ENCODE measurements at regions not wholly inside any gene's neighbourhood (a gene's known extent, or its start where the extent isn't known, plus 50 kb on each side); places are given as distances from the start of the nearest gene placed in this dataset.

DNA sequence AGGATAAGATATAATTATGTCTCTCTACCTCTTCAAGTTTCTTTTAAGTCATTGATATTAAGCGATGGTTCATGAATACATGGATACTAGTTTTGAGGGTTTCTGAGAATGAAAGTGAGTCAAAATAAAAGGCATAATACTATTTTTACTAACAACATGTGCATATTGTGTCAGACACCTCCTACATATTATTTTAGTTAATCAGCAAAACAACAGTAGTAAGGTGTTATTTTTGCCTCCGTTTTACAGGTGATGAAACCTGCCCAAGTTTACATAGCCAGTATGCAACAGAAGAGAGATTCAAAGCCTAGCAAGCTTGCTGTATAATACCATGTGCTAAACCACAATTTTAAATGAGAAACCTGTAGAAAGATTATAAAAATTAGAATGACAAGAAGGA, 544.1 kb downstream of the EPHA5 start:
- DNase-seq (ENCODE audit: extremely low spot score in 2 of 2) = no peak
- no peaks in the 10 kb centered on the region for H3K36me3 ChIP-seq
- no peaks in the 10 kb centered on the region for H3K4me1 ChIP-seq
- TF ChIP-seq, protein P1, sequence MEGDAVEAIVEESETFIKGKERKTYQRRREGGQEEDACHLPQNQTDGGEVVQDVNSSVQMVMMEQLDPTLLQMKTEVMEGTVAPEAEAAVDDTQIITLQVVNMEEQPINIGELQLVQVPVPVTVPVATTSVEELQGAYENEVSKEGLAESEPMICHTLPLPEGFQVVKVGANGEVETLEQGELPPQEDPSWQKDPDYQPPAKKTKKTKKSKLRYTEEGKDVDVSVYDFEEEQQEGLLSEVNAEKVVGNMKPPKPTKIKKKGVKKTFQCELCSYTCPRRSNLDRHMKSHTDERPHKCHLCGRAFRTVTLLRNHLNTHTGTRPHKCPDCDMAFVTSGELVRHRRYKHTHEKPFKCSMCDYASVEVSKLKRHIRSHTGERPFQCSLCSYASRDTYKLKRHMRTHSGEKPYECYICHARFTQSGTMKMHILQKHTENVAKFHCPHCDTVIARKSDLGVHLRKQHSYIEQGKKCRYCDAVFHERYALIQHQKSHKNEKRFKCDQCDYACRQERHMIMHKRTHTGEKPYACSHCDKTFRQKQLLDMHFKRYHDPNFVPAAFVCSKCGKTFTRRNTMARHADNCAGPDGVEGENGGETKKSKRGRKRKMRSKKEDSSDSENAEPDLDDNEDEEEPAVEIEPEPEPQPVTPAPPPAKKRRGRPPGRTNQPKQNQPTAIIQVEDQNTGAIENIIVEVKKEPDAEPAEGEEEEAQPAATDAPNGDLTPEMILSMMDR (IDR thresholded peaks at IDR 0.05) = no peak
- TF ChIP-seq POLR2A (IDR thresholded peaks at IDR 0.05) (no peak), POLR2AphosphoS5 (IDR thresholded peaks at IDR 0.05; ENCODE audit: insufficient read depth in 1 of 2, low read depth in 1 of 2) (no peak)
- H3K27ac ChIP-seq = no peak overlapping the region
- H3K9me3 ChIP-seq = no peaks in the 10 kb centered on the region
- intact Hi-C loops (cut with DNase I) = no loop called here
- H3K27me3 ChIP-seq = no peaks in the 10 kb centered on the region
- no peak overlapping the region for H3K4me3 ChIP-seq

- Histone ChIP-seq H3K9me3 (no peaks in the 10 kb centered on the region), H3K36me3 (no peaks in the 10 kb centered on the region)
Measured at GRCh38 chr4:65120287-65120686, 550.0 kb downstream of the EPHA5 start.

DNA sequence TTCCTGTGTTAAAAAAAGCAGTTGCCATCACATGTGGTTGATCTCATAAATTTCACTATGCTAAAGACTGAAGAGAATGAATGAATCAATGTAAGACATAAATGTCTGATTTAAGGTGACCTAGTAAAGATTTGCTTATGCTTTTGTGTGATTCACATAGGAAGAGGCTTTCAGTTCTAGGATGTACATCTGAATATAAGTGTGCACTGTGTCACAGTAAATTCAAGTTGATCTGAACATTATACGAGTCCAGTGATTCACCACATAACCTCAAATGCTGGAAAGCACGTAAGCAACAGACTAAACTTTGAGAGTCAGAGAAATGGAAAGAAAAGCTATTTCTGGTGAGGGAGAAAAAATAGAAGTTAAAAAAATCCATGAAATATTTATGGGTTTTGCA, 567.9 kb downstream of the EPHA5 start:
- intact Hi-C loops (cut with DNase I) = no loop called here
- no peak overlapping the region for H3K27ac ChIP-seq

More at GRCh38 chr4:65120287-65120686, 550.0 kb downstream of the EPHA5 start:
- Histone ChIP-seq H3K4me3 (no peak overlapping the region), H3K4me1 (no peaks in the 10 kb centered on the region), H3K27ac (no peak overlapping the region), H3K27me3 (no peaks in the 10 kb centered on the region)
- TF ChIP-seq POLR2A (IDR thresholded peaks at IDR 0.05) = no peak
- TF ChIP-seq POLR2AphosphoS5 (IDR thresholded peaks at IDR 0.05; ENCODE audit: insufficient read depth in 1 of 2, low read depth in 1 of 2) = no peak
- TF ChIP-seq, protein P1 (IDR thresholded peaks at IDR 0.05) = no peak
- intact Hi-C loops (cut with DNase I) = no loop called here
- DNase-seq (ENCODE audit: extremely low spot score in 2 of 2) = no peak

DNA sequence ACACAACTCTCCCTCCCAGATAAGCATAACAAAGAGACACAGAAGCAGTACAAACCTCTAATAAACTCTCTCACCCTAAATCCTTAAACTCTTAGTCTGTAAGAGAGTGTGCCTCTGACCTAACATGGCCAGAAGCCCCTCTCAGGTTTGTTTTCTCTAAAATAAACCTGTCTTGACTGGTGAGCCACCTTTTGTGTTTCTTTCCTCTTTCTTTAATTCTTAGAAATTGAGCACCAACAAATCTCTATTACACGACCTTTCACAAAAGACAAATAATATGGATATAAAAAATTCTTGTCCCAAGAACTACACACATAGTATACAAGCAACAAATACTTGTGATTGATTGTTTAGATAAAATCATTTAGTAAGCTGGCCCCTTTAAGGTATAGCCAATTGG, 573.7 kb downstream of the EPHA5 start:
- no peak for TF ChIP-seq POLR2AphosphoS5 (IDR thresholded peaks at IDR 0.05; ENCODE audit: insufficient read depth in 1 of 2, low read depth in 1 of 2)
- TF ChIP-seq POLR2A (IDR thresholded peaks at IDR 0.05) = no peak
- TF ChIP-seq, protein P1 (IDR thresholded peaks at IDR 0.05) = no peak
- H3K36me3 ChIP-seq = no peaks in the 10 kb centered on the region
- H3K27ac ChIP-seq = no peak overlapping the region
- no peaks in the 10 kb centered on the region for H3K27me3 ChIP-seq
- DNase-seq (ENCODE audit: extremely low spot score in 2 of 2) = no peak
- no peak overlapping the region for H3K4me3 ChIP-seq
- intact Hi-C loops (cut with DNase I) = no loop called here
- no peaks in the 10 kb centered on the region for H3K4me1 ChIP-seq
- no peaks in the 10 kb centered on the region for H3K9me3 ChIP-seq

More for the DNA sequence above, 567.9 kb downstream of the EPHA5 start:
- Histone ChIP-seq H3K4me1 (no peaks in the 10 kb centered on the region), H3K9me3 (no peaks in the 10 kb centered on the region), H3K4me3 (no peak overlapping the region), H3K27me3 (no peaks in the 10 kb centered on the region), H3K36me3 (no peaks in the 10 kb centered on the region)
- TF ChIP-seq POLR2A (IDR thresholded peaks at IDR 0.05) (no peak), POLR2AphosphoS5 (IDR thresholded peaks at IDR 0.05; ENCODE audit: insufficient read depth in 1 of 2, low read depth in 1 of 2) (no peak)
- TF ChIP-seq, protein P1 (IDR thresholded peaks at IDR 0.05) = no peak
- DNase-seq (ENCODE audit: extremely low spot score in 2 of 2) = no peak

DNA sequence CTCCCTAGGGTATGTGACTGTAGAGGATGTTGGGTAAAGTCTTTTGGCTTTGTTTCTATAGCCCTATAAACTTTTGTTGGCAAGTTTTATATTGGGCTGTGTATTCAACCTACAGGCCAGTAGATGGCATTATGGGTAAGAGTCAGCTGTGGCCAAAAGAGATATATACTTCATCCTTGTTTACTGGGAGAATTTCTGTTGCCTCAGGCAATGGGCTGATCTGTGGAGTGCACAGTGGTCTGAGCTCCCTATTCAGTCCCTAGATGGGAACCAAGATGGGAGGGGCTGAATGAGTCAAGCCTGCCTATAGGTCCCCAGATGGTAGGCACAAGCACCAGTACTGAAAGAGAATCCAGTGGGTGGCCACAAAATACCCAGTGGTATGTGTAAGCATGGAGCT, 580.6 kb downstream of the EPHA5 start:
- TF ChIP-seq POLR2A (IDR thresholded peaks at IDR 0.05) = no peak
- TF ChIP-seq, protein P1 (IDR thresholded peaks at IDR 0.05) = no peak
- TF ChIP-seq POLR2AphosphoS5 (IDR thresholded peaks at IDR 0.05; ENCODE audit: insufficient read depth in 1 of 2, low read depth in 1 of 2) = no peak
- H3K9me3 ChIP-seq = no peaks in the 10 kb centered on the region
- no peaks in the 10 kb centered on the region for H3K27me3 ChIP-seq
- intact Hi-C loops (cut with DNase I) = no loop called here
- H3K4me1 ChIP-seq = no peaks in the 10 kb centered on the region
- H3K4me3 ChIP-seq = no peak overlapping the region
- no peak for DNase-seq (ENCODE audit: extremely low spot score in 2 of 2)
- no peak overlapping the region for H3K27ac ChIP-seq
- H3K36me3 ChIP-seq = no peaks in the 10 kb centered on the region

All from vagina (tissue), 2 donors.